GM12878 (cell line): ENCODE measurements at regions not wholly inside any gene's neighbourhood (a gene's known extent, or its start where the extent isn't known, plus 50 kb on each side); places are given as distances from the start of the nearest gene placed in this dataset.

Experiments
- ATAC-seq: fragments of 200-7000 bp; cut with Tn5 transposase; 3 replicates; pipeline ENCODE4 v1.9.1; 2020; ENCODE audit warnings: mild to moderate bottlenecking, moderate library complexity
- BruUV-seq: library from RNA; stranded (reverse); fragments of 400-500 nt; replicated peaks from 2 replicates; lab custom pipeline; 2021; lab: Mats Ljungman, UMichigan
- CTCF ChIA-PET: fragments of 300-600 bp; sonication (Branson Sonifier 250); formaldehyde crosslinking; extraction: SDS; loops from one replicate; lab custom pipeline; 2021; ENCODE audit warnings: inconsistent platforms; lab: Yijun Ruan, JAX
- POLR2A ChIA-PET: fragments of 350-600 bp; formaldehyde crosslinking; extraction: SDS; loops from one replicate; lab custom pipeline; 2021; ENCODE audit warnings: inconsistent platforms; lab: Charles Lee
- RAD21 ChIA-PET: fragments of 300-600 bp; sonication (Branson Sonifier 250); formaldehyde crosslinking; loops from one replicate; lab custom pipeline; 2023; ENCODE audit warnings: antibody characterized with exemption; ENCODE audit not compliant: unreplicated experiment; lab: Charles Lee
- SMC1A ChIA-PET: fragments of 300-600 bp; sonication (Branson Sonifier 250); formaldehyde crosslinking; loops from one replicate; lab custom pipeline; 2023; ENCODE audit not compliant: unreplicated experiment, uncharacterized antibody; lab: Charles Lee
- DNase-seq: peaks from one replicate; pipeline ENCODE4 v3.0.0-alpha.2; 2011; ENCODE audit warnings: low read depth, low spot score
- FAIRE-seq: peaks from 3 replicates; lab custom pipeline; 2011; peaks lifted over from hg19 to GRCh38; lab: Jason Lieb, UNC
- H2AFZ ChIP-seq: 2 replicates; pipeline ENCODE4 v1.6.0; 2011; ENCODE audit warnings: low read depth, low read length, control low read depth; ENCODE audit not compliant: control insufficient read depth
- H3K27ac ChIP-seq: 2 replicates; pipeline ENCODE4 v1.5.1; 2011; ENCODE audit warnings: control low read depth; ENCODE audit not compliant: control insufficient read depth, insufficient read depth
- H3K27me3 ChIP-seq, 2 experiments: replicated peaks in 1 of 2; 2 replicates each; pipeline versions ENCODE4 v1.6.0 to v1.6.1; 2011; ENCODE audit warnings: low read length in 1 of 2; ENCODE audit not compliant: control insufficient read depth in 2 of 2, insufficient read depth in 2 of 2
- H3K36me3 ChIP-seq, 2 experiments: 2 replicates each; pipeline ENCODE4 v1.5.1; 2011; ENCODE audit warnings: low read length in 1 of 2; ENCODE audit not compliant: control insufficient read depth in 2 of 2, insufficient read depth in 2 of 2
- H3K4me1 ChIP-seq: 2 replicates; pipeline ENCODE4 v1.6.1; 2011; ENCODE audit warnings: mild to moderate bottlenecking, low read length, moderate library complexity, mixed read lengths; ENCODE audit not compliant: control insufficient read depth, insufficient read depth
- H3K4me2 ChIP-seq: 2 replicates; pipeline ENCODE4 v1.6.0; 2011; ENCODE audit warnings: control low read depth; ENCODE audit not compliant: control insufficient read depth, insufficient read depth
- H3K4me3 ChIP-seq: fragments of 200-600 bp; sonication (generic); 2 replicates; pipeline ENCODE4 v1.5.1; 2016
- H3K79me2 ChIP-seq: 2 replicates; pipeline ENCODE4 v1.6.0; 2011; ENCODE audit warnings: low read length; ENCODE audit not compliant: control insufficient read depth, insufficient read depth
- H3K9ac ChIP-seq: 2 replicates; pipeline ENCODE4 v1.8.0; 2011; ENCODE audit warnings: low read length, control low read depth, mixed read lengths; ENCODE audit not compliant: control insufficient read depth, insufficient read depth
- H3K9me3 ChIP-seq: replicated peaks from 3 replicates; pipeline ENCODE4 v1.5.1; 2011; ENCODE audit warnings: mild to moderate bottlenecking, low read length; ENCODE audit not compliant: control insufficient read depth, insufficient read depth
- H4K20me1 ChIP-seq: 2 replicates; pipeline ENCODE4 v1.6.0; 2011; ENCODE audit not compliant: control insufficient read depth, insufficient read depth
- BACH1 ChIP-seq: fragments of 450-650 bp; IDR thresholded peaks from 2 replicates; pipeline ENCODE4 v1.6.1; 2017; ENCODE audit warnings: mild to moderate bottlenecking, borderline replicate concordance
- BHLHE40 ChIP-seq, 2 experiments: fragments of 450-650 bp in 1 of 2; IDR thresholded peaks; 2 replicates each; pipeline ENCODE4 v1.6.1; 2011 to 2017; ENCODE audit warnings: low read depth in 2 of 2, borderline replicate concordance in 1 of 2, improper control_type of control experiment in 1 of 2, low read length in 1 of 2, mild to moderate bottlenecking in 1 of 2
- FOXM1 ChIP-seq: IDR thresholded peaks from 2 replicates; pipeline ENCODE4 v1.6.1; 2012; ENCODE audit warnings: low read depth, mild to moderate bottlenecking, inconsistent platforms, low read length, moderate library complexity
- JUNB ChIP-seq: IDR thresholded peaks from 2 replicates; pipeline ENCODE4 v1.6.1; 2016; ENCODE audit warnings: antibody characterized with exemption, mild to moderate bottlenecking
- MEF2A ChIP-seq: IDR thresholded peaks from 2 replicates; pipeline ENCODE4 v1.6.1; 2011; ENCODE audit warnings: low read depth, mild to moderate bottlenecking, low read length, moderate library complexity; ENCODE audit not compliant: insufficient read depth
- NR2C2 ChIP-seq: IDR thresholded peaks from 2 replicates; pipeline ENCODE4 v1.6.1; 2011; ENCODE audit warnings: borderline replicate concordance, low read depth; ENCODE audit not compliant: control insufficient read depth, insufficient read length
- POLR2A ChIP-seq: IDR thresholded peaks from 2 replicates; pipeline ENCODE4 v1.6.1; 2011; ENCODE audit warnings: low read depth, mild to moderate bottlenecking, low read length
- RAD21 ChIP-seq: IDR thresholded peaks from 2 replicates; pipeline ENCODE4 v1.6.1; 2011; ENCODE audit warnings: mild to moderate bottlenecking, low read depth, low read length, moderate library complexity; ENCODE audit not compliant: insufficient read depth
- RELA ChIP-seq: fragments of 450-650 bp; IDR thresholded peaks from 2 replicates; pipeline ENCODE4 v1.8.0; 2014; ENCODE audit warnings: borderline replicate concordance; ENCODE audit not compliant: partially characterized antibody
- SIN3A ChIP-seq: IDR thresholded peaks from 2 replicates; pipeline ENCODE4 v1.6.1; 2012; ENCODE audit warnings: low read depth, low read length, improper control_type of control experiment
- WGBS: methylation state at CpG from one replicate; pipeline ENCODE4 v1.1.6; 2016; ENCODE audit warnings: low lambda C conversion rate; ENCODE audit not compliant: insufficient replicate concordance, insufficient coverage; ENCODE audit errors: missing lambda C conversion rate; 5-methylcytosine and 5-hydroxymethylcytosine counted together
- in situ Hi-C: fragments of 300-500 bp; cut with MboI; formaldehyde crosslinking; loops from 9 replicates; pipeline ENCODE4 v1.14.3; 2018; ENCODE audit warnings: mixed read lengths
- intact Hi-C: fragments of 100-400 bp; cut with micrococcal nuclease; formaldehyde crosslinking; loops from one replicate; pipeline ENCODE4 v1.14.2; 2022; ENCODE audit not compliant: unreplicated experiment
- TF ChIP-seq, protein P1 (sequence below): fragments of 450-650 bp; IDR thresholded peaks from 2 replicates; pipeline ENCODE4 v1.6.1; 2017; ENCODE audit warnings: mild to moderate bottlenecking, moderate library complexity

GRCh38 chr13:86584301-86584700 lies 785.1 kb upstream of the SLITRK6 start:
- DNase-seq, result no peak
- Histone ChIP-seq H3K27ac (no peak overlapping the region), H3K79me2 (no peaks in the 10 kb centered on the region), H3K9ac (no peak overlapping the region), H3K36me3 (no peaks in the 10 kb centered on the region)
- ATAC-seq, result no peak
- BruUV-seq, result no TSS peak
- no peak for FAIRE-seq
- TF ChIP-seq SIN3A (no peak), NR2C2 (no peak), FOXM1 (no peak), JUNB (no peak), BACH1 (no peak), POLR2A (no peak), RAD21 (no peak), MEF2A (no peak)
- TF ChIP-seq, all 136 proteins: peak for 0
- intact Hi-C loops, result no loop called here
- ChIA-PET CTCF (no interaction called here), POLR2A (no interaction called here), RAD21 (no interaction called here), SMC1A (no interaction called here)
- H2AFZ ChIP-seq, result no peak overlapping the region
- H3K4me1 ChIP-seq, result no peaks in the 10 kb centered on the region
- WGBS, result 18% methylated on average over 7 of the region's 7 CpGs
- no peak overlapping the region for H3K4me3 ChIP-seq
- H4K20me1 ChIP-seq, result no peaks in the 10 kb centered on the region
- no peaks in the 10 kb centered on the region for H3K9me3 ChIP-seq
- H3K27me3 ChIP-seq, result no peaks in the 10 kb centered on the region
- no peak overlapping the region for H3K4me2 ChIP-seq
- in situ Hi-C loops, result no loop called here

- in situ Hi-C loops (no loop called here), intact Hi-C loops (no loop called here)
- CTCF ChIA-PET, result no interaction called here
- Histone ChIP-seq H3K4me3 (no peak overlapping the region), H3K9ac (no peak overlapping the region), H3K79me2 (no peaks in the 10 kb centered on the region), H3K27ac (no peak overlapping the region), H3K4me1 (no peaks in the 10 kb centered on the region), H3K9me3 (no peaks in the 10 kb centered on the region), H2AFZ (no peak overlapping the region), H3K36me3 (no peaks in the 10 kb centered on the region), H4K20me1 (no peaks in the 10 kb centered on the region), H3K27me3 (no peaks in the 10 kb centered on the region), H3K4me2 (no peak overlapping the region)
- TF ChIP-seq RELA, result no peak
- TF ChIP-seq, protein P1, sequence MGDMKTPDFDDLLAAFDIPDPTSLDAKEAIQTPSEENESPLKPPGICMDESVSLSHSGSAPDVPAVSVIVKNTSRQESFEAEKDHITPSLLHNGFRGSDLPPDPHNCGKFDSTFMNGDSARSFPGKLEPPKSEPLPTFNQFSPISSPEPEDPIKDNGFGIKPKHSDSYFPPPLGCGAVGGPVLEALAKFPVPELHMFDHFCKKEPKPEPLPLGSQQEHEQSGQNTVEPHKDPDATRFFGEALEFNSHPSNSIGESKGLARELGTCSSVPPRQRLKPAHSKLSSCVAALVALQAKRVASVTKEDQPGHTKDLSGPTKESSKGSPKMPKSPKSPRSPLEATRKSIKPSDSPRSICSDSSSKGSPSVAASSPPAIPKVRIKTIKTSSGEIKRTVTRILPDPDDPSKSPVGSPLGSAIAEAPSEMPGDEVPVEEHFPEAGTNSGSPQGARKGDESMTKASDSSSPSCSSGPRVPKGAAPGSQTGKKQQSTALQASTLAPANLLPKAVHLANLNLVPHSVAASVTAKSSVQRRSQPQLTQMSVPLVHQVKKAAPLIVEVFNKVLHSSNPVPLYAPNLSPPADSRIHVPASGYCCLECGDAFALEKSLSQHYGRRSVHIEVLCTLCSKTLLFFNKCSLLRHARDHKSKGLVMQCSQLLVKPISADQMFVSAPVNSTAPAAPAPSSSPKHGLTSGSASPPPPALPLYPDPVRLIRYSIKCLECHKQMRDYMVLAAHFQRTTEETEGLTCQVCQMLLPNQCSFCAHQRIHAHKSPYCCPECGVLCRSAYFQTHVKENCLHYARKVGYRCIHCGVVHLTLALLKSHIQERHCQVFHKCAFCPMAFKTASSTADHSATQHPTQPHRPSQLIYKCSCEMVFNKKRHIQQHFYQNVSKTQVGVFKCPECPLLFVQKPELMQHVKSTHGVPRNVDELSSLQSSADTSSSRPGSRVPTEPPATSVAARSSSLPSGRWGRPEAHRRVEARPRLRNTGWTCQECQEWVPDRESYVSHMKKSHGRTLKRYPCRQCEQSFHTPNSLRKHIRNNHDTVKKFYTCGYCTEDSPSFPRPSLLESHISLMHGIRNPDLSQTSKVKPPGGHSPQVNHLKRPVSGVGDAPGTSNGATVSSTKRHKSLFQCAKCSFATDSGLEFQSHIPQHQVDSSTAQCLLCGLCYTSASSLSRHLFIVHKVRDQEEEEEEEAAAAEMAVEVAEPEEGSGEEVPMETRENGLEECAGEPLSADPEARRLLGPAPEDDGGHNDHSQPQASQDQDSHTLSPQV, result no peak
- no peak for TF ChIP-seq BHLHE40 (IDR thresholded peaks at IDR 0.05; ENCODE audit: borderline replicate concordance in 1 of 2, low read depth in 2 of 2, low read length in 1 of 2)
- RAD21 ChIA-PET, result no interaction called here
- FAIRE-seq (no peak), DNase-seq (no peak), ATAC-seq (no peak)
- SMC1A ChIA-PET, result no interaction called here
- POLR2A ChIA-PET, result no interaction called here
- BruUV-seq, result no TSS peak
- WGBS, result 16% methylated on average over 2 of the region's 2 CpGs
Observed at GRCh38 chr13:86585835-86586234, 786.6 kb upstream of the SLITRK6 start.
